SKM-1 treated with dmso at 0.1 percent for 144 hours (cell line): ENCODE measurements at regions not wholly inside any gene's neighbourhood (a gene's known extent, or its start where the extent isn't known, plus 50 kb on each side); places are given as distances from the start of the nearest gene placed in this dataset.

Experiments
- DNase-seq: peaks from one replicate; lab custom pipeline; 2025; ENCODE audit not compliant: unreplicated experiment; lab: John Stamatoyannopoulos, UW

DNA sequence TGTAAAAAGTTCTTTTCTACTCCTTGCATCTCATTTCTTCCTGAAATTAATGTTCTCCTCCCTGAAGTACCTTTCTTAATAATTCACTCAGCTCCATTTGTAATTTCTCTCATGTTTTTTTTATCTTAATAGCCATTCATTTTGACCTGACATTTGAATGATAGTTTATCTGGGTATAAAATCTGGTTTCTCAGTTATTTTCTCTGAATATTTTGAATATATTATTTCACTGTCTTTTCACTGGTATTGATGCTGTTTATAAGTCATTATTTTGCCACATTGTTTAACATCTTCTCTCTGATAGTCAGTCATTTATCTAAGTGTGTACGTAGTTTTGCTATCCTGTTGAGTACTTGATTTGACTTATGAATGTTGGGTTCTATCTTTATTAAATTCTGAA, 68.8 kb upstream of the ARHGAP18 start:
- no peak for DNase-seq

DNA sequence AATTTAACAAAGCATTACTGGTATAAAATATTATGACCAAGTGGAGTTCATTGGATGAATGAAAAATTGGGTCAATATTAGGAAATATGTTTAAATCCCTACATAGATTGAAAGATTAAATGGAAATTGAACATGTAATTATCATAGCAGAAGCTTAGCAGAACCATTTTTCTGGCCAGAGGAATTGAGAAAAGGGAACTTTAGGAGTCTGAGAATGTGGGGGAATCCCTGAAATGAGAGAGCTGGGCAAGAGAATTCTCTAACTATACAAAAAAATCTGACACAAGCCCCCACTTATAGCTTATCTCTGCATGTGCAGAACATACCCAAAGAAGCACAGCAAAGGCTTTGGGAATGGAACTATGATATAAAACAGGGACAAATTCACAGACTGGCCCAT, 67.4 kb upstream of the ARHGAP18 start:
- DNase-seq = no peak

DNA sequence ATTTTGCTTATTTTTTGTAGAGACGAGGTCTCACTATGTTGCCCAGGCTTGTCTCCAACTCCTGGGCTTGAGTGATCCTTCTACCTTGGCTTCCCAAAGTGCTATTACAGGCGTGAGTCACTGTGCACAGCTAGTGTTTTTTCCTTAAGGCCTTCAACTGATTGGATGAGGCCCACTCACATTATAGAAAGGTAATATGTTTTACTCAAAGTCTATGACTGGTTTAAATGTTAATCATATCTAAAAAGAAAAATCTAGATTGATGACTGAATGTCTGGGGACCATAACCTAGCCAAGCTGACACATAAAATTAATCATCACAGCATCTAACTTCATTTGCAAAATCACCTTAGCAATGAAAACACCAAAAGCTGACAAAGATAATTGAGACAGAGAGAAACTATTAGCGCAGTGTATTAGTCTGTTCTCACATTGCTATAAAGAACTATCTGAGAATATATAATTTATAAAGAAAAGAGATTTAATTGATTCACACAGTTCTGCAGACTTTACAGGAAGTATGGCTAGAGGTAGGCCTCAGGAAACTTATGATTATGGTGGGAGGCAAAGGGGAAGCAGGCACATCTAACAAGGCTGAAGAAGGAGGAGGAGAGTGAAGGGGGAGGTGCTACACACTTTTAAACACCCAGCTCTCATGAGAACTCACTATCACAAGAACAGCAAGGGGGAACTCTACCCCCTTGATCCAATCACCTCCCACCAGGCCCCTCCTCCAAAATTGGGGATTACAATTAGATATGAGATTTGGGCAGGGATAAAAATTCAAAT, 66.8 kb upstream of the ARHGAP18 start:
- DNase-seq = no peak

DNA sequence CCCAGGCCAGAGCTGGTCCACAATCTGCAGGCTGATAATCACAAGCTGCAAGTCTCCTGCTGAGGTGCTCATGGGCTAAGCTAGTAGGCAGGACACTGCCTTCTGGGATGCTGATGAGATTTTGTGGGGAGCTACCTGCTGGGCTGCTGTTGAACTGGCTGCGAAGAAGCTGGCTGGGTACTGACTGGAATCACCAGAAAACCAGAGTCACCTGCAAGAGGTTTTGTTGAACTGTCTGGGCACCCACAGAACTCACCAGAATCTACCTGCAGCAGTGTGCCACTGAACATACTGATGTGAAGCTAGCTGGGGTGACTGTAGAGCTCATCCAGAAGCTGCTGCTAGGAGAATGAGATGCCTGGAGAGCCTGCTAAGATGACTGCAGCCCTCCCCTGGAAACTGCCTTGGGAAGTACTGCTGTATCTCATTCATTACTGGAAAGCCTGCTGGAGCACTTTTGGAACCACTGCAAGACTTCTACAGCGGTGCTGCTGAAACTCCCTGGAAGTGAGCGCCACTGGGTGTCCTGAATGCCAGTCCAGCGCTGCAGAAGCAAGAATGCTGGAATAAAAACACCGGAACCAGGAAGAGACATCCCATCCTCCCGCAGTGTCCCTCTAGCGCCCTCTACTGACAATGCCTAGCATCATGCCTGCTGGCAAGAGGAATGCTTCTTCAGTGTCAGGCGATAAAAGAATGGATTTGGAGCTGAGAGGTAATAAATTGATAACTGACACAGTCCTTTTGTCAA, 64.9 kb upstream of the ARHGAP18 start:
- peak; percentile 55 for DNase-seq

DNA sequence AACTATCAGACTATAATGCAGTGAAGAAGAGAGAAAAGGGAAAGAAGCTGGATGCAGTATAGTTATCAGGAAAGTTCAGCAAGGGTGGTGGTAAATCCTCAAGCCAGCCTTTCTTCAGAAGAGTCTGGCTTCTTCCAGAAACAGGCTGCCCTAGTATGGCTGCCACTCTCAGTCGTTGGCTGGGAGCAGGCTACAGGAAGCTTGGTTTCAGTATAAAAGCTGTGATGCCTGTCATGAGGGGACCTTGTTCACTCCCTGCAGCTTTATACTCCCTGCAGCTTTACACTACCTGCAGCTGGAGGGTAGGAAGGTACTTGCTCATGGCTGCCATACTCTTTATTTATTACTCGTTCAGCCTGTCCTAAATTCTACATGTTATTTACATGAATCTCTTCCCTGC, 63.3 kb upstream of the ARHGAP18 start:
- no peak for DNase-seq

DNA sequence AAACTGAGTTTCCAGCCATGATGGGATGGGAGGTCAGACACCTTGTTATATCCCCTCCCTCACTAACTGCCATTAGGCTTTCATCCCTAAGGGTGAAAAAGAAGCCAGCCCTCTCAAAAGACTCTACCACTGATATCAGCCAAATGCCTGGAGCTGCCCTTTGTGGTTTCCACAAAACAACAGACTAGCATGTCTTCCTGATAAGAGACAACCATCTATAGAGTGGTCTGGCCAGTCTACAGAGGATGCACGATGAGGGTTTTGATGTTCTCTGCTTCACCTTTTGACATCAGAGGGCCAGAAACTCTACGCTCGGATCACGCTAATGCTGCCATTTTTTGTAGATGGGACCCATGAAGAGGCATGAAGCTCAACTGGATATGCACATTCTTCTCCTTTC, 61.7 kb upstream of the ARHGAP18 start:
- no peak for DNase-seq

DNA sequence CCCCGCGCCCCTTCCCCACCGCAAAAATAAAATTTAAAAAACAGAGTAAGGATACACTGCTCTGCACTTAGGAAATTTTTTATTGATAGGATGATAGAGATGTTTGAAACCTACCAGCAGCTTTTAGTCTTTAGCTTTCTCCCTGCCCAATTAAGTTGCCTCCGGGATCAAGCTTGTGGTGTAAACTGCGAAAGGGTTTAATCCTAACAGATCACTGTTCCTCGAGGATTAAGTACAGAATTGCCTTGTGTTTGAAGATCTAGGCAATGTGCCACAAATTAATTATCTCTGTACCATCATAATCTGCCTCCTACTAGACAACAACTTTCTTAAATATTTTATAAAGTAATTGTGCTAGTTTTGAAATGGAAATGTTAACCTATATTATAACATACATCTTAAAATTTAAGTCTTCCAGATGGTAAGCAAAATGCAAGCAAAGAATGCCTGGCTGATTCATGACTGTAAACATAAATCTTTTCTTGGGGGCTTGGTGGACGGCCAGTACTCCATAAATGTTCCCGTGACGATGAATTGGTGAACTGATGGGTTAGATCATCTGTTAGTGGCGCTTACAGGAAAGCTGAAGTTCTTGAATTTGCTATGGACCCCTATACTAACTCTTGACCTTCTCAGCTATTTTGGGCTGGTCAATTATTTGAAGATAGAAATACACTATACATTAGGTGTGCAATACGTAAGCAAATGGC, 58.0 kb upstream of the ARHGAP18 start:
- DNase-seq = no peak

DNA sequence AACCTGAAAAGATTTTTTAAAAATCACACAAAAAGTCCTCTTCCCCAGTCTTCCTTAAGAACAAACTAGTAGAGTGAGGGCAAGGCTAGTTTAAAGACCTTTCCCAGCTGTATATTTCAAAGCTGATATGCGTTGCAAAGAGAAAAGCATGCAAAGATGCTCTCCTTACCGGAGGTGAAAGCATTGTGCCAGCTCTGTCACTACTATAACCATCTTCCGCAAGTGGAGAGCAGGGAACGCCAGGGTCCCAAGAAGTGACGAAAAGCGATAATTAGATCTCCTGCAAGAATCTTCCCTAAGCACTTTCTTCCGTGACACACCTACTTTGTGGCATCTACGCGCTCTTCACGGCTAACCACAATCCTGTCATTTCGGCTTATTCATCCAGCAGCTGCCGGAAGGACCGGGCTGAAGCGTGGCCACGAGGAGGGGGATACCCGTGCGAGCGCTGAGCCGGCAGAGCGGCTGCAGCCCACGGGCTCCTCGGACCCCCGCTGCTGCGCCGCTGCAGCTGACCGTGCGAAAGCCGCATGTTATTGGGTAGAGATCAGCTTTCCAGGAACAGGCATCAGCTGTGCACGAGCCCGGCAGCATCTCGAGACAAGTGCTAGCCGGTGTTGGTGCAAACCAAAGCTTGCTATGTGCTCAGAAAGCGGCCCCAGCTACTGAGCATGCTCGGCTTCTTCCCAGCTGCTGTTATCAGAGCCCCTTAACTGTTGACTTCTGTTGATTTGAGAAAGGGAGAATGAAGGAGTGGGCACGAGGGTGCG, 57.2 kb upstream of the ARHGAP18 start:
- DNase-seq = no peak

DNA sequence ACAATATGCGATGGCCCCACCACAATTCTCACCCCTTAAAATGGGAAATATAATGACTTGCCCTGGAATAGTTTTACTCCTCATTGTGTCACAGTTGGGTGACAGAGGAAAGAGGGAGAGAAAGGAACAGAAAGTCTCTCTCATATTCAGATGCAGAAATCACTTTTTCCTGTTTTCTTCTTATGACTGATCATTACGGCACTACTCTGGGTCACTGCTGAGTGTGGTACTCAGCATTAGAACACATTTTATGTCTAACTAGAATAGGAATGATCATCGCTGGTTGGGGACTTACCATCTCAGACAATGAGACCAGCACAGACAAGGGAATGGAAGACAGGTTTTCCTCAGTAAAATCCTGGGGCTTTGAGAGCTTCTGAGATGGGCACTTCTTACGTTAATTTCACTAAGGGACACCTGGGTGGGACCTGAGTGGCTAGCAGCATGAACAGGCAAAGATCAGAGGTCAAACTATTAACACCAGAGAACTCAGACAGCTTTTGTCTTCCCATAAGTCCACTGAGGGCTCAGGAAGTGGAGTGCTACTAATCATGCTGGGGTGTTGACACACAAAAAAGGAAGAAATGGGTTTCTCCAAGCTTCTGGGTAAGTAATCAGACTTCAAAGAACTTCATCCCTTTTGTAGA, 54.9 kb upstream of the ARHGAP18 start:
- no peak for DNase-seq

DNA sequence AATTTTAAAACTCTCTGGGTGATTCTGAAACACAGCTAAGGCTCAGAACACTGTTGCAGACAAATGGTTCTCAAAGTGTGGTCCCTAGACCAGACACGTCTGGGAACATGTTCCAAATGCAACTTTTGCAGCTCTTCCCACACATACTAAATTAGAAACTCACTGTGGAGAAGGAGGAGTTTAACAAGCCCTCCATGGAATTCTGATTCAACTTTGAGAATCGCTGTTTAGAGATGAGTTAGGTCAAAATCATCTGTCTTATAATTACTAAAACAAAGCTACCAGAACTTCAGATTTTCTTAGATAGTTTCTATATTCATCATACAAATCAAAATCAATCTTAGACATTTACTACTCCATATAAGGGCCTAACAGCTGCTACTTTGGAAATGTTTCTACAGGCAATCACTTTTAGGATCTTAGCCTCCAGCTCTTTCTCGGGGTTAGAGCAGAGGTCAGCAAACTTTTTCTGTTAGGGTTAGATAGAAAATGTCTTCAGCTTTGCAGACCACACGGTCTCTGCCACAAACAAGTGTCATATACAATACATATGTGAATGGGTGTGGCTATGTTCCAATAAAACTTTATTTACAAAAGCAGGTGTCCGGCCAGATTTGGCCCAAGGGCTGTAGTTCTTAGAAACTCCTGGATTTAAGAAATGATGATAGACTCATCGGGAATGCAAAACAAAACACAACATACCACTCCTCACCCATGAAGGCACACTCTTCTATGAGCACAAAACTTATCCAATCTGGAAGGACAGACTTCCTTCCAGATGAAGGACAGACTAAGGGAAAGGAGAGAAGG, 50.0 kb upstream of the ARHGAP18 start:
- DNase-seq = no peak
